AG09319 (cell line): ENCODE measurements at regions not wholly inside any gene's neighbourhood (a gene's known extent, or its start where the extent isn't known, plus 50 kb on each side); places are given as distances from the start of the nearest gene placed in this dataset.

Experiments used
- DNase-seq: peaks from one replicate; pipeline ENCODE4 v3.0.0-alpha.2; 2010; ENCODE audit warnings: low read depth; ENCODE audit errors: extremely low read depth
- TF ChIP-seq, protein P1 (sequence below): IDR thresholded peaks from 2 replicates; pipeline ENCODE4 v1.5.1; 2011; ENCODE audit warnings: low read depth, mild to moderate bottlenecking, inconsistent platforms, low read length, moderate library complexity

- DNase-seq = no peak
- TF ChIP-seq, protein P1, sequence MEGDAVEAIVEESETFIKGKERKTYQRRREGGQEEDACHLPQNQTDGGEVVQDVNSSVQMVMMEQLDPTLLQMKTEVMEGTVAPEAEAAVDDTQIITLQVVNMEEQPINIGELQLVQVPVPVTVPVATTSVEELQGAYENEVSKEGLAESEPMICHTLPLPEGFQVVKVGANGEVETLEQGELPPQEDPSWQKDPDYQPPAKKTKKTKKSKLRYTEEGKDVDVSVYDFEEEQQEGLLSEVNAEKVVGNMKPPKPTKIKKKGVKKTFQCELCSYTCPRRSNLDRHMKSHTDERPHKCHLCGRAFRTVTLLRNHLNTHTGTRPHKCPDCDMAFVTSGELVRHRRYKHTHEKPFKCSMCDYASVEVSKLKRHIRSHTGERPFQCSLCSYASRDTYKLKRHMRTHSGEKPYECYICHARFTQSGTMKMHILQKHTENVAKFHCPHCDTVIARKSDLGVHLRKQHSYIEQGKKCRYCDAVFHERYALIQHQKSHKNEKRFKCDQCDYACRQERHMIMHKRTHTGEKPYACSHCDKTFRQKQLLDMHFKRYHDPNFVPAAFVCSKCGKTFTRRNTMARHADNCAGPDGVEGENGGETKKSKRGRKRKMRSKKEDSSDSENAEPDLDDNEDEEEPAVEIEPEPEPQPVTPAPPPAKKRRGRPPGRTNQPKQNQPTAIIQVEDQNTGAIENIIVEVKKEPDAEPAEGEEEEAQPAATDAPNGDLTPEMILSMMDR = no peak
Measured at GRCh38 chr12:127158385-127159061, 1108.4 kb upstream of the TMEM132C start.

DNA sequence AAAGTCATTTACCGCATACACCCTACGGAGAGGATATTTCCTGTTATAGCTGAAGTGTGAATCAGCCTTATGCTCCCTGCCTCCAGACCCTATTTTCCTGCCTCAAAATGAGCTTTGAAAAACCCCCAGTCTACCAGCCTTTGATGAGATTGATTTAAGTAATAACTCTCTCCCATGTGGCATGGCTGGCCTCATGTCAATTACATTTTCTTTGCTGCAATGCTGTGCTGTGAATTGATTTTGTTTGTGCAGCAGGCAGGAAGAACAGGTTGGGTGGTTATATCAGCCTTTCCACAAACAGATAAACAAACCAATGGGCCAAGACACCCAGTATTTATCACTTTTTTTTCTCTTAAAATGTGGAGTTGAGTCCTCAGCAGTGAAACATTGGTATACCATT lies 1105.5 kb upstream of the TMEM132C start:
- DNase-seq = no peak
- TF ChIP-seq, protein P1 = no peak

- TF ChIP-seq, protein P1 = no peak
- DNase-seq = no peak
Measured at GRCh38 chr12:127162307-127162706, 1104.7 kb upstream of the TMEM132C start.

- TF ChIP-seq, protein P1 = no peak
- no peak for DNase-seq
Measured at GRCh38 chr12:127162902-127163301, 1104.1 kb upstream of the TMEM132C start.

DNA sequence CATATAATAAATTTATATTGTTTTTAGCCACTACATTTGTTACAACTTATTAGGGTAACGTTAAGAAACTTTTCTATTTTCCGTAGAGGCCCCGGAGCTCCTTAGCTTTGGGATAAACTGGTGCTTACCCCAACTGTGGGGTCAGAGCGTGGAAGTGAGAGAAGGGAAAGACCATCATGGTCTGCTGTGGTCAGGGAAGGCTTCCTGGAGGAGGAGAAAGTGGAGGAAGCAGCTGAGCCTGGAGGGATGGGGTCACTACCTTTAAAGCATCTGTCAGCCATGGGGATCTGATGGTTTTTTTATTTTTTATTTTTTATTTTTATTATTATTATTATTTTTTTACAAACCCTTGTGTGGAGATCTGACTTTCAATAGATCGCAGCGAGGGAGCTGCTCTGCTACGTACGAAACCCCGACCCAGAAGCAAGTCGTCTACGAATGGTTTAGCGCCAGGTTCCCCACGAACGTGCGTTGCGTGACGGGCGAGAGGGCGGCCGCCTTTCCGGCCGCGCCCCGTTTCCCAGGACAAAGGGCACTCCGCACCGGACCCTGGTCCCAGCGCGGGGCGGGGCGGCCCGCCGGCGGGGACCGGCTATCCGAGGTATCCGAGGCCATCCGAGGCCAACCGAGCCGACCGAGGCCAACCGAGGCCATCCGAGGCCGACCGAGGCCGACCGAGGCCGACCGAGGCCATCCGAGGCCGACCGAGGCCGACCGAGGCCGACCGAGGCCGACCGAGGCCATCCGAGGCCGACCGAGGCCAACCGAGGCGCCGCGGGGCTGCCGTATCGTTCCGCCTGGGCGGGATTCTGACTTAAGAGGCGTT lies 1101.2 kb upstream of the TMEM132C start:
- DNase-seq = peak; percentile 81

GRCh38 chr12:127169321-127170181 lies 1097.4 kb upstream of the TMEM132C start:
- no peak for DNase-seq

More for the DNA sequence above, 1101.2 kb upstream of the TMEM132C start:
- TF ChIP-seq, protein P1 = no peak

More at GRCh38 chr12:127169321-127170181, 1097.4 kb upstream of the TMEM132C start:
- TF ChIP-seq, protein P1 = no peak
